ENCODE measurements at regions not wholly inside any gene's neighbourhood (a gene's known extent, or its start where the extent isn't known, plus 50 kb on each side); places are given as distances from the start of the nearest gene placed in this dataset.
A peak's percentile ranks its signal among the peaks of the same experiment; 100 is the strongest.

GRCh38 chr2:18180912-18181311 lies 302.4 kb downstream of the KCNS3 start:
- H3K4me1 ChIP-seq (replicated peaks; ENCODE audit: insufficient read depth) = 0 out of 2 replicates have a peak, but pooled peaks cover 4% of the 10 kb centered on the region
- no peaks in the 10 kb centered on the region for H3K79me2 ChIP-seq (ENCODE audit: low read depth)
- no peaks in the 10 kb centered on the region for H3K9me3 ChIP-seq (ENCODE audit: insufficient read depth, low read depth)
- no TSS peak for BruUV-seq (replicated peaks)
- H4K20me1 ChIP-seq (ENCODE audit: insufficient read depth) = no peaks in the 10 kb centered on the region
- DNase-seq = no peak
- no peaks in the 10 kb centered on the region for H3F3A ChIP-seq (ENCODE audit: insufficient read depth, low read depth)
- no peak overlapping the region for H2AFZ ChIP-seq
- no peaks in the 10 kb centered on the region for H3K27me3 ChIP-seq (ENCODE audit: insufficient read depth, low read depth)
- no peak overlapping the region for H3K4me2 ChIP-seq
- CTCF ChIA-PET = interaction anchor here (0.6 kb wide), 1 partner anchor 46 kb away, joined by 3 read pairs; no protein-coding TSS in a partner anchor
- no peak for TF ChIP-seq CTCF (conservative IDR thresholded peaks at IDR 0.05)
- TF ChIP-seq EZH2 (IDR thresholded peaks at IDR 0.05; ENCODE audit: low read depth) = no peak
- no peaks in the 10 kb centered on the region for H3K36me3 ChIP-seq (ENCODE audit: low read depth)
- POLR2A ChIA-PET (ENCODE audit: unreplicated experiment) = interaction anchor here (0.7 kb wide), 2 partner anchors 20 to 1418 kb away, joined by 4 to 18 read pairs; no protein-coding TSS in a partner anchor
- no peak overlapping the region for H3K4me3 ChIP-seq
- H3K27ac ChIP-seq = no peak overlapping the region
- H3K9me2 ChIP-seq (ENCODE audit: insufficient read depth) = no peaks in the 10 kb centered on the region
- intact Hi-C loops (cut with micrococcal nuclease; ENCODE audit: unreplicated experiment) = no loop called here

DNA sequence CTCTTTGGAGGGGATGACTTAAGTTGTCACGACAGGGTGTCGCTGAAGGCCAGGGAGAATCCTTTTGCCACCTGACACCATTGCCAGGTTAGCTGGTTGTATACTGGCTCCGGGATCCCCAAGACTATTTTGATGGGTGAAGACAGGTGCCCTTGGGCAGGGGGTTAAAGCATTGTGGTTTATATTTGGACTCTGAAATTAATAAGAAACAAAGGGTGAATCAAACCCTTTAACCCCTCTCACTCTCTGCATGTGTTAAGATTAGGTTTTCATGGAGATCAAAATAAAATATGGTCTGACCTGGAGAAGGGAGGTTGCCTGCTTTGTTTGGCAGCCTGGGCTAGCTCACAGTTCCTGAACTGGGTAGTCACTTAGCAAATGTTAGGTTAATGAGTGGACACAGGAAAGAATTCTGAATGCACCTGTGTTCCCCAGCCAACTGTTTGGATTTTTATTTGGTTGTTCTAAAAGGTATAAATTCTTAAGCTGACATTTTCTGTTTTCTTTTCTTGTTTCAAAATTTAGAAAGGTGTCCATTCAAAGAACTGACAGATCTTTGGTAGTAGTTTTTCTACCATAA lies 301.7 kb downstream of the KCNS3 start:
- Histone ChIP-seq H3K4me3 (no peak overlapping the region), H3K79me2 (ENCODE audit: low read depth) (no peaks in the 10 kb centered on the region), H3K27ac (no peak overlapping the region), H3K27me3 (ENCODE audit: insufficient read depth, low read depth) (no peaks in the 10 kb centered on the region), H3F3A (ENCODE audit: insufficient read depth, low read depth) (no peaks in the 10 kb centered on the region), H3K9me3 (ENCODE audit: insufficient read depth, low read depth) (no peaks in the 10 kb centered on the region), H3K4me2 (no peak overlapping the region), H2AFZ (no peak overlapping the region), H3K4me1 (replicated peaks; ENCODE audit: insufficient read depth) (0 out of 2 replicates have a peak, but pooled peaks cover 4% of the 10 kb centered on the region), H3K9me2 (ENCODE audit: insufficient read depth) (no peaks in the 10 kb centered on the region), H3K36me3 (ENCODE audit: low read depth) (no peaks in the 10 kb centered on the region), H4K20me1 (ENCODE audit: insufficient read depth) (no peaks in the 10 kb centered on the region)
- POLR2A ChIA-PET (ENCODE audit: unreplicated experiment) = interaction anchor here (0.6 kb wide), 1 partner anchor 329 kb away, joined by 3 read pairs; no protein-coding TSS in a partner anchor
- no TSS peak for BruUV-seq (replicated peaks)
- CTCF ChIA-PET = no interaction called here
- peak in 1 of 2 experiments; percentile 72 for DNase-seq
- intact Hi-C loops (cut with micrococcal nuclease; ENCODE audit: unreplicated experiment) = no loop called here
- TF ChIP-seq CTCF (conservative IDR thresholded peaks at IDR 0.05) (no peak), EZH2 (IDR thresholded peaks at IDR 0.05; ENCODE audit: low read depth) (no peak)

- H3K4me1 ChIP-seq (replicated peaks; ENCODE audit: insufficient read depth) = 0 out of 2 replicates have a peak, but pooled peaks cover 4% of the 10 kb centered on the region
- no peak for TF ChIP-seq EZH2 (IDR thresholded peaks at IDR 0.05; ENCODE audit: low read depth)
- peak; percentile 85 for TF ChIP-seq CTCF (conservative IDR thresholded peaks at IDR 0.05)
- no peaks in the 10 kb centered on the region for H3K9me2 ChIP-seq (ENCODE audit: insufficient read depth)
- no peaks in the 10 kb centered on the region for H3K79me2 ChIP-seq (ENCODE audit: low read depth)
- no peaks in the 10 kb centered on the region for H3K9me3 ChIP-seq (ENCODE audit: insufficient read depth, low read depth)
- ChIA-PET CTCF (no interaction called here), POLR2A (ENCODE audit: unreplicated experiment) (no interaction called here)
- H3K27ac ChIP-seq = no peak overlapping the region
- no peaks in the 10 kb centered on the region for H3K27me3 ChIP-seq (ENCODE audit: insufficient read depth, low read depth)
- no peaks in the 10 kb centered on the region for H3F3A ChIP-seq (ENCODE audit: insufficient read depth, low read depth)
- H3K4me2 ChIP-seq = no peak overlapping the region
- DNase-seq = peak in 1 of 2 experiments; percentile 9
- H2AFZ ChIP-seq = no peak overlapping the region
- no peaks in the 10 kb centered on the region for H4K20me1 ChIP-seq (ENCODE audit: insufficient read depth)
- H3K36me3 ChIP-seq (ENCODE audit: low read depth) = no peaks in the 10 kb centered on the region
- BruUV-seq (replicated peaks) = no TSS peak
- intact Hi-C loops (cut with micrococcal nuclease; ENCODE audit: unreplicated experiment) = loop anchor here (2.0 kb wide), 2 partner anchors 200 to 328 kb away; no protein-coding TSS in a partner anchor
- H3K4me3 ChIP-seq = no peak overlapping the region
These were observed 300.4 kb downstream of the KCNS3 start for GRCh38 chr2:18178736-18179349.

Data from PC-9 (cell line).